ENCODE measurements at regions not wholly inside any gene's neighbourhood (a gene's known extent, or its start where the extent isn't known, plus 50 kb on each side); places are given as distances from the start of the nearest gene placed in this dataset.
"Not testable (repeated sequence)": the region's sequence is repeated elsewhere in the genome, so short reads cannot be mapped to it uniquely, and the experiment has no call there.

DNA sequence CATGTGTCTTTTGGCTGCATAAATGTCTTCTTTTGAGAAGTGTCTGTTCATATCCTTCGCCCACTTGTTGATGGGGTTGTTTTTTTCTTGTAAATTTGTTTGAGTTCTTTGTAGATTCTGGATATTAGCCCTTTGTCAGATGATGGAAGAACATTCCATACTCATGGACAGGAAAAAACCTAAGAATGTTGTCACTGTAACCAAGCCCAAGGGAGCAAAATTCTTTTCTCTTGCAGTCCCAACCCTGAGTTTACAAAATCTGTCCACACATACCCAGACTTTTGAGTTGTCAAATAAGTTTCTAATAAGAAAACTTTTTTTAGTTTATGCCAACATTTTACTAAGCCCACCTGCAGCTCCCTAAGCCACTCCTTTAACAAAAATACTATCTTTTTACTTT, 408.2 kb upstream of the FAT1 start:
- TF ChIP-seq, protein P1, sequence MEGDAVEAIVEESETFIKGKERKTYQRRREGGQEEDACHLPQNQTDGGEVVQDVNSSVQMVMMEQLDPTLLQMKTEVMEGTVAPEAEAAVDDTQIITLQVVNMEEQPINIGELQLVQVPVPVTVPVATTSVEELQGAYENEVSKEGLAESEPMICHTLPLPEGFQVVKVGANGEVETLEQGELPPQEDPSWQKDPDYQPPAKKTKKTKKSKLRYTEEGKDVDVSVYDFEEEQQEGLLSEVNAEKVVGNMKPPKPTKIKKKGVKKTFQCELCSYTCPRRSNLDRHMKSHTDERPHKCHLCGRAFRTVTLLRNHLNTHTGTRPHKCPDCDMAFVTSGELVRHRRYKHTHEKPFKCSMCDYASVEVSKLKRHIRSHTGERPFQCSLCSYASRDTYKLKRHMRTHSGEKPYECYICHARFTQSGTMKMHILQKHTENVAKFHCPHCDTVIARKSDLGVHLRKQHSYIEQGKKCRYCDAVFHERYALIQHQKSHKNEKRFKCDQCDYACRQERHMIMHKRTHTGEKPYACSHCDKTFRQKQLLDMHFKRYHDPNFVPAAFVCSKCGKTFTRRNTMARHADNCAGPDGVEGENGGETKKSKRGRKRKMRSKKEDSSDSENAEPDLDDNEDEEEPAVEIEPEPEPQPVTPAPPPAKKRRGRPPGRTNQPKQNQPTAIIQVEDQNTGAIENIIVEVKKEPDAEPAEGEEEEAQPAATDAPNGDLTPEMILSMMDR (conservative IDR thresholded peaks at IDR 0.05 in 1 of 2, IDR thresholded peaks at IDR 0.05 in 1 of 2; ENCODE audit: extremely low read depth in 1 of 2, insufficient read depth in 1 of 2, low read depth in 1 of 2, low read length in 2 of 2) = not testable (repeated sequence)
- TF ChIP-seq EZH2 (IDR thresholded peaks at IDR 0.05; ENCODE audit: borderline replicate concordance, low read length) = not testable (repeated sequence)

All from mammary epithelial cell (primary cell).